ENCODE measurements at regions not wholly inside any gene's neighbourhood (a gene's known extent, or its start where the extent isn't known, plus 50 kb on each side); places are given as distances from the start of the nearest gene placed in this dataset.

DNA sequence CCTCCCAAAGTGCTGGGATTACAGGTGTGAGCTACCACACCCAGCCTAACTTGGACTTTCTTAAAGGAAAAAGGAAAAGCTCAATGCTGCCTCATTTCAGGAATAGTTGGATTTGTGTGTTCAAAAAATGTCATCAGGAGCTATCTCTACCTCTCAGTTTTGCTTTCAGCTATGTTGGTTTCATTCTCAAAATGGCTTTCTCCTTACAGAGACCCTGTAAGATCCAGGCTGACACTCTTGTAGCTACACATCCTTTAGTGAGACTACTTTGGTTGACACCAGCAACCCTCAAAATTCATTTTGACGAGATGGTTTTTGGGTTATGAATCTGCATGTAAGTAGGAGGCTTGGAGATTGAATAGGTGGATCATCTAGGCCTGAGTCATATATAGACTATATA lies 269.7 kb upstream of the SORCS1 start:
- H3K79me2 ChIP-seq (ENCODE audit: control insufficient read depth in 1 of 2, insufficient read depth in 2 of 2, low read length in 2 of 2), result no peaks in the 10 kb centered on the region
- no peak overlapping the region for H2BK12ac ChIP-seq (ENCODE audit: low read depth, low read length)
- H2BK120ac ChIP-seq (replicated peaks; ENCODE audit: low read depth, low read length), result no peak overlapping the region
- no peaks in the 10 kb centered on the region for H3K4me1 ChIP-seq (replicated peaks in 1 of 4; ENCODE audit: control insufficient read depth in 3 of 4, insufficient read depth in 4 of 4, low read length in 3 of 4)
- WGBS, 2 experiments (ENCODE audit: extremely low coverage in 1 of 2, insufficient coverage in 1 of 2, insufficient read length in 1 of 2, insufficient replicate concordance in 2 of 2, low coverage in 1 of 2, low lambda C conversion rate in 2 of 2, missing lambda C conversion rate in 1 of 2), result 88% methylated on average over 1 of the region's 1 CpG; no CpG with 5 or more reads in 1 of the 2 experiments
- H3K9me3 ChIP-seq (ENCODE audit: insufficient read depth in 2 of 2, low read depth in 1 of 2, low read length in 1 of 2), result no peaks in the 10 kb centered on the region
- CTCF ChIA-PET (ENCODE audit: partially characterized antibody), result interaction anchor here (0.6 to 0.7 kb wide), 2 partner anchors 60 to 101 kb away, joined by 3 read pairs; no protein-coding TSS in a partner anchor
- no peak overlapping the region for H4K91ac ChIP-seq (replicated peaks; ENCODE audit: insufficient read length, low read length)
- no peaks in the 10 kb centered on the region for H3K23me2 ChIP-seq (ENCODE audit: low read depth, low read length)
- no peak overlapping the region for H3K56ac ChIP-seq (replicated peaks; ENCODE audit: insufficient read length, low read depth, low read length)
- no peak overlapping the region for H3K14ac ChIP-seq (ENCODE audit: insufficient read length)
- no peaks in the 10 kb centered on the region for H3K27me3 ChIP-seq (replicated peaks in 1 of 4; ENCODE audit: control insufficient read depth in 3 of 4, extremely low read depth in 1 of 4, insufficient read depth in 3 of 4, low read length in 3 of 4)
- no peak overlapping the region for H2BK5ac ChIP-seq (ENCODE audit: low read depth, low read length)
- no peak overlapping the region for H3K9ac ChIP-seq (replicated peaks in 1 of 4; ENCODE audit: extremely low read depth in 1 of 4, low read depth in 3 of 4, low read length in 3 of 4)
- no peak for FAIRE-seq
- H2BK15ac ChIP-seq (ENCODE audit: low read length), result no peak overlapping the region
- no peak overlapping the region for H3K4me3 ChIP-seq (ENCODE audit: extremely low read depth in 1 of 4, insufficient read depth in 2 of 4, low read depth in 3 of 4, low read length in 4 of 4)
- no peak overlapping the region for H3K4me2 ChIP-seq (ENCODE audit: insufficient read depth in 1 of 2, low read depth in 2 of 2, low read length in 2 of 2)
- POLR2A ChIA-PET (ENCODE audit: partially characterized antibody), result no interaction called here
- H3K23ac ChIP-seq (ENCODE audit: insufficient read length), result no peak overlapping the region
- TF ChIP-seq CBX5 (IDR thresholded peaks at IDR 0.05; ENCODE audit: low read depth, low read length) (no peak), ZNF274 (IDR thresholded peaks at IDR 0.05; ENCODE audit: borderline replicate concordance, extremely low read depth, low read length) (no peak), JUND (IDR thresholded peaks at IDR 0.05; ENCODE audit: low read length) (no peak)
- no peak overlapping the region for H3K4ac ChIP-seq (replicated peaks; ENCODE audit: insufficient read length, low read depth, low read length)
- no peak overlapping the region for H4K8ac ChIP-seq (ENCODE audit: extremely low read depth, insufficient read depth, low read length)
- H3K27ac ChIP-seq (ENCODE audit: low read depth, low read length), result no peak overlapping the region
- no peak for DNase-seq (ENCODE audit: low read depth in 1 of 2, low spot score in 2 of 2)
- no peaks in the 10 kb centered on the region for H4K20me1 ChIP-seq (replicated peaks in 1 of 2; ENCODE audit: control insufficient read depth in 1 of 2, insufficient read depth in 2 of 2, low read length in 2 of 2)
- no peak overlapping the region for H3K18ac ChIP-seq (ENCODE audit: extremely low read depth, low read length)
- H3K79me1 ChIP-seq (ENCODE audit: low read depth, low read length), result no peaks in the 10 kb centered on the region
- H2AFZ ChIP-seq (ENCODE audit: low read length), result no peak overlapping the region
- no peak overlapping the region for H2AK5ac ChIP-seq (ENCODE audit: low read depth, low read length)
- H2BK20ac ChIP-seq (ENCODE audit: low read length), result no peak overlapping the region
- H4K5ac ChIP-seq (ENCODE audit: insufficient read length, low read depth, low read length), result no peak overlapping the region
- no peaks in the 10 kb centered on the region for H3K36me3 ChIP-seq (ENCODE audit: control insufficient read depth in 2 of 4, insufficient read depth in 4 of 4, low read length in 3 of 4)
